ENCODE measurements at regions not wholly inside any gene's neighbourhood (a gene's known extent, or its start where the extent isn't known, plus 50 kb on each side); places are given as distances from the start of the nearest gene placed in this dataset.

- Histone ChIP-seq H3K4me3 (no peak overlapping the region), H3K36me3 (no peaks in the 10 kb centered on the region), H3K9me3 (no peaks in the 10 kb centered on the region), H3K27ac (no peak overlapping the region), H3K4me1 (peaks cover 0 to 19% (median 6%) of the 10 kb centered on the region in 4 donors), H3K27me3 (no peaks in the 10 kb centered on the region)
- TF ChIP-seq POLR2AphosphoS5 (IDR thresholded peaks at IDR 0.05) (no peak), CTCF (IDR thresholded peaks at IDR 0.05) (no peak), POLR2A (IDR thresholded peaks at IDR 0.05) (no peak), EP300 (IDR thresholded peaks at IDR 0.05; ENCODE audit: low read depth) (no peak)
- intact Hi-C loops (cut with DNase I; ENCODE audit: low total_unique reads) (no loop called here), in situ Hi-C loops (cut with MboI; ENCODE audit: low pct_ligation_motif_present in 1 of 4, low pct_unique_long_range_greater_than_20kb in 1 of 4, low sequenced_read_pairs in 3 of 4) (no loop called here)
- no peak for DNase-seq
- 18 to 38% methylated on average over 2 to 3 of the region's 3 CpGs for WGBS, 2 donors (ENCODE audit: low coverage in 1 of 2)
Observed at GRCh38 chr15:38620851-38621594, 56.4 kb upstream of the RASGRP1 start.

GRCh38 chr15:38622304-38622703 is 57.7 kb upstream of the RASGRP1 start:
- intact Hi-C loops (cut with DNase I; ENCODE audit: low total_unique reads) = no loop called here
- H3K4me1 ChIP-seq = peaks cover 0 to 19% (median 6%) of the 10 kb centered on the region in 4 donors
- peak; percentile 71 for DNase-seq
- no peak for TF ChIP-seq CTCF (IDR thresholded peaks at IDR 0.05)
- no peak for TF ChIP-seq POLR2AphosphoS5 (IDR thresholded peaks at IDR 0.05)
- TF ChIP-seq EP300 (IDR thresholded peaks at IDR 0.05; ENCODE audit: low read depth) = no peak
- no peak for TF ChIP-seq POLR2A (IDR thresholded peaks at IDR 0.05)
- no peak overlapping the region for H3K4me3 ChIP-seq
- no peaks in the 10 kb centered on the region for H3K9me3 ChIP-seq
- WGBS, 2 donors (ENCODE audit: low coverage in 1 of 2) = 24 to 61% methylated on average over 3 to 7 of the region's 7 CpGs
- no peaks in the 10 kb centered on the region for H3K27me3 ChIP-seq
- in situ Hi-C loops (cut with MboI; ENCODE audit: low pct_ligation_motif_present in 1 of 4, low pct_unique_long_range_greater_than_20kb in 1 of 4, low sequenced_read_pairs in 3 of 4) = no loop called here
- H3K27ac ChIP-seq = no peak overlapping the region
- no peaks in the 10 kb centered on the region for H3K36me3 ChIP-seq

GRCh38 chr15:38622908-38623307 is 58.3 kb upstream of the RASGRP1 start:
- TF ChIP-seq POLR2AphosphoS5 (IDR thresholded peaks at IDR 0.05) (no peak), CTCF (IDR thresholded peaks at IDR 0.05) (no peak)
- Histone ChIP-seq H3K27ac (no peak overlapping the region), H3K27me3 (no peaks in the 10 kb centered on the region), H3K36me3 (no peaks in the 10 kb centered on the region), H3K9me3 (no peaks in the 10 kb centered on the region), H3K4me1 (peaks cover 0 to 19% (median 6%) of the 10 kb centered on the region in 4 donors), H3K4me3 (no peak overlapping the region)
- in situ Hi-C loops (cut with MboI; ENCODE audit: low pct_ligation_motif_present in 1 of 4, low pct_unique_long_range_greater_than_20kb in 1 of 4, low sequenced_read_pairs in 3 of 4) (no loop called here), intact Hi-C loops (cut with DNase I; ENCODE audit: low total_unique reads) (no loop called here)
- WGBS, 2 donors (ENCODE audit: low coverage in 1 of 2) = 73 to 95% methylated on average over 2 to 5 of the region's 5 CpGs
- no peak for DNase-seq

- DNase-seq = no peak
- H3K9me3 ChIP-seq = no peaks in the 10 kb centered on the region
- no peaks in the 10 kb centered on the region for H3K36me3 ChIP-seq
- in situ Hi-C loops (cut with MboI; ENCODE audit: low pct_ligation_motif_present in 1 of 4, low pct_unique_long_range_greater_than_20kb in 1 of 4, low sequenced_read_pairs in 3 of 4) = no loop called here
- peaks cover 0 to 19% (median 6%) of the 10 kb centered on the region in 4 donors for H3K4me1 ChIP-seq
- H3K4me3 ChIP-seq = no peak overlapping the region
- H3K27me3 ChIP-seq = no peaks in the 10 kb centered on the region
- intact Hi-C loops (cut with DNase I; ENCODE audit: low total_unique reads) = no loop called here
- H3K27ac ChIP-seq = no peak overlapping the region
- 57 to 61% methylated on average over 2 to 5 of the region's 5 CpGs for WGBS, 2 donors (ENCODE audit: low coverage in 1 of 2)
- TF ChIP-seq POLR2AphosphoS5 (IDR thresholded peaks at IDR 0.05) (no peak), CTCF (IDR thresholded peaks at IDR 0.05) (no peak)
Observed at GRCh38 chr15:38623744-38624143, 59.1 kb upstream of the RASGRP1 start.

Measured in transverse colon (tissue), 4 donors.